Activated T-cell treated with anti-CD3 and anti-CD28 coated beads, Interleukin-2, amount 50 U/mL, for 4 hours (primary cell): ENCODE measurements at regions not wholly inside any gene's neighbourhood (a gene's known extent, or its start where the extent isn't known, plus 50 kb on each side); places are given as distances from the start of the nearest gene placed in this dataset.
A peak's percentile ranks its signal among the peaks of the same experiment; 100 is the strongest.

Source experiments
- ATAC-seq, 2 donors: fragments of 200-7000 bp; cut with Tn5 transposase; one replicate each; pipeline ENCODE4 v1.10.0; 2021
- DNase-seq: peaks from one replicate; pipeline ENCODE4 v3.0.0-alpha.2; 2020
- H3K27me3 Mint-ChIP-seq: one replicate; pipeline ENCODE4 v1.8.0; 2021; ENCODE audit warnings: low read depth, mixed read lengths
- H3K36me3 Mint-ChIP-seq: one replicate; pipeline ENCODE4 v1.8.0; 2022; ENCODE audit warnings: mixed read lengths; ENCODE audit not compliant: insufficient read depth
- H3K4me1 Mint-ChIP-seq: one replicate; pipeline ENCODE4 v1.8.0; 2021; ENCODE audit warnings: low read depth, mixed read lengths
- H3K4me3 Mint-ChIP-seq: one replicate; pipeline ENCODE4 v1.8.0; 2021; ENCODE audit warnings: mild to moderate bottlenecking, moderate library complexity, mixed read lengths
- H3K9me3 Mint-ChIP-seq: one replicate; pipeline ENCODE4 v1.8.0; 2021; ENCODE audit warnings: mixed read lengths

- ATAC-seq (no peak), DNase-seq (no peak)
- no peaks in the 10 kb centered on the region for H3K9me3 Mint-ChIP-seq
- peaks cover 17% of the 10 kb centered on the region for H3K4me1 Mint-ChIP-seq
- no peaks in the 10 kb centered on the region for H3K36me3 Mint-ChIP-seq
- H3K4me3 Mint-ChIP-seq = no peak overlapping the region
- H3K27me3 Mint-ChIP-seq = no peaks in the 10 kb centered on the region
Measured at GRCh38 chr3:31288224-31288623, 244.5 kb upstream of the STT3B start.

DNA sequence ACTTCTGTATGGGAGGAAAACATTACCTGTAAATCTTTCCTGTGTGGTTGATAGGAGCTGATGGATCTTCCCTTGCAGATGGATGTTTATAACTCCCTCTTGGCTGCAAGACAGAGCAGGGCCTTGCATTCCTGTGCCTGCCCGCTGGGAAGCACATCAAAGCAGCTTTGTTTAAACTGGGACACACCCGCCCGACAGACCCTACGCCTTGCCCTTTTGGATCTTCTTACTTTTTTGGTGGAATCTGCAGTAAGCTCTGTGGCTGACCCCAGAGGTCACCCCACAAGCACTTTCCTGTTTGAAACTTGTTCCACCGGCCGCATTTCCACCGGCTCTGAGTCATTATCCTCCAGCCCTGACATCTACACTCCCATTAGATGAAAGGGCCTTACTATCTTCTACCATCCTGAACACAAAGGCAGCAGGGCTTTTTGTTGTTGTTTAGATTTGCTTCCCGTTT is 244.1 kb upstream of the STT3B start:
- no peaks in the 10 kb centered on the region for H3K27me3 Mint-ChIP-seq
- H3K4me1 Mint-ChIP-seq = peaks cover 17% of the 10 kb centered on the region
- H3K36me3 Mint-ChIP-seq = no peaks in the 10 kb centered on the region
- DNase-seq = no peak
- ATAC-seq = peak in 1 of 2 donors; percentile 50
- H3K4me3 Mint-ChIP-seq = no peak overlapping the region
- H3K9me3 Mint-ChIP-seq = no peaks in the 10 kb centered on the region

GRCh38 chr3:31289584-31289983 is 243.1 kb upstream of the STT3B start:
- H3K36me3 Mint-ChIP-seq = no peaks in the 10 kb centered on the region
- H3K9me3 Mint-ChIP-seq = no peaks in the 10 kb centered on the region
- ATAC-seq (no peak), DNase-seq (no peak)
- H3K4me3 Mint-ChIP-seq = no peak overlapping the region
- H3K4me1 Mint-ChIP-seq = peaks cover 20% of the 10 kb centered on the region
- no peaks in the 10 kb centered on the region for H3K27me3 Mint-ChIP-seq

GRCh38 chr3:31290046-31290445 is 242.7 kb upstream of the STT3B start:
- Mint-ChIP-seq H3K36me3 (no peaks in the 10 kb centered on the region), H3K9me3 (no peaks in the 10 kb centered on the region), H3K4me1 (peaks cover 22% of the 10 kb centered on the region), H3K4me3 (no peak overlapping the region), H3K27me3 (no peaks in the 10 kb centered on the region)
- DNase-seq (no peak), ATAC-seq (no peak)

DNA sequence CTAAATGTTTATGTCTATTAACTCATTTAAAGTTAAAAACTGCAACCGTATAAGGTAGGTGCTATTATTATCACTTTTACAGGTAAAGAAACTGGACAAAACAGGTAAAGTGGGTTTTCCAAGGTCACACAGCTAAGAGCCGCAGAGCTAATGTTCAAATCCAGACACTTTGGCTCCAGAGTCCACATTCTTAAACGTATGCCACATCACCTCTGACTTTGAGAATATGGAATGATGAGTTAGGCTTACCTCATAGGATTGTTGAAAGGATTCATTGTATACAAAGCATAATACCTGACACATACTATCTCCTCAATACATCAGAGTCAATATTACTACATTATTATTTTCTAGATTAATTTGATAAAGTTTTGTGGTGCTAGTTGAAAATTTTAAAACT is 240.9 kb upstream of the STT3B start:
- H3K9me3 Mint-ChIP-seq = no peaks in the 10 kb centered on the region
- DNase-seq (no peak), ATAC-seq (no peak)
- no peak overlapping the region for H3K4me3 Mint-ChIP-seq
- peaks cover 22% of the 10 kb centered on the region for H3K4me1 Mint-ChIP-seq
- no peaks in the 10 kb centered on the region for H3K27me3 Mint-ChIP-seq
- no peaks in the 10 kb centered on the region for H3K36me3 Mint-ChIP-seq

GRCh38 chr3:31294430-31295149 is 238.1 kb upstream of the STT3B start:
- Mint-ChIP-seq H3K9me3 (peaks cover 9% of the 10 kb centered on the region), H3K27me3 (no peaks in the 10 kb centered on the region), H3K36me3 (no peaks in the 10 kb centered on the region), H3K4me3 (no peak overlapping the region), H3K4me1 (peaks cover 8% of the 10 kb centered on the region)
- no peak for DNase-seq
- ATAC-seq = no peak

DNA sequence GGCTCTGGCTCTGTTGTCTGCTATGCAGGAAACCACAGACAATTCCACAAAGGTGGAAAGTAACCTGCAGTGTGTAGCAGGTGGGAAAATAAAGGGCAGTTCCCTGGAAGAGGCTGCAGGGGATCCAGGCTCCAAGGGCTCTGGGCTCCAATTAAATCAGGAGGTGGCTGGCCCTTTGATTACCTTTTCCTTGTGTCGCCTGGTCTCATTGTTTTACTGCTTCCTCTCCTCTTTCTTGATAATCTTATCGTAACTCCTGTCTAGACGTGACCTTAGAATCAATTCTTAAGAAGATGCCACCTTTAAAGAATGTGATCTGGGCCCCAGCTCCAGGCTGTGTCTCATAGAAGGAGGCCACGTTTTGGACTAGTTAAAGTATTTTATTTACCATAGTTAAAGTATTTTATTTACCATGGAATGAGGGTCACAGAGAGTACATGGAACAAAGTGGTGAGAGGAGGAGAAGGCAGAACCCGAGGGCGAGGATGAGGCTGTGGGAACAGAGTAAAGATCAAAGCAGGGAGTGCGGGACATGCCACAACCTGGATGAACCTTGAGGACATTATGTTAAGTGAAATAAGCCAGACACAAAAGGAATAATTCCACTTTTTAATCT is 237.5 kb upstream of the STT3B start:
- peaks cover 5% of the 10 kb centered on the region for H3K4me1 Mint-ChIP-seq
- no peak for DNase-seq
- ATAC-seq = no peak
- H3K9me3 Mint-ChIP-seq = peaks cover 12% of the 10 kb centered on the region
- no peaks in the 10 kb centered on the region for H3K36me3 Mint-ChIP-seq
- no peaks in the 10 kb centered on the region for H3K27me3 Mint-ChIP-seq
- no peak overlapping the region for H3K4me3 Mint-ChIP-seq

GRCh38 chr3:31297726-31298298 is 234.9 kb upstream of the STT3B start:
- no peaks in the 10 kb centered on the region for H3K27me3 Mint-ChIP-seq
- no peaks in the 10 kb centered on the region for H3K36me3 Mint-ChIP-seq
- ATAC-seq (no peak), DNase-seq (no peak)
- peaks cover 12% of the 10 kb centered on the region for H3K9me3 Mint-ChIP-seq
- no peak overlapping the region for H3K4me3 Mint-ChIP-seq
- peaks cover 5% of the 10 kb centered on the region for H3K4me1 Mint-ChIP-seq

- no peaks in the 10 kb centered on the region for H3K36me3 Mint-ChIP-seq
- no peaks in the 10 kb centered on the region for H3K27me3 Mint-ChIP-seq
- H3K9me3 Mint-ChIP-seq = peaks cover 12% of the 10 kb centered on the region
- no peak for DNase-seq
- H3K4me3 Mint-ChIP-seq = no peak overlapping the region
- H3K4me1 Mint-ChIP-seq = no peaks in the 10 kb centered on the region
- no peak for ATAC-seq
Measured at GRCh38 chr3:31300456-31301443, 232.0 kb upstream of the STT3B start.

GRCh38 chr3:31302343-31302742 is 230.4 kb upstream of the STT3B start:
- DNase-seq (no peak), ATAC-seq (no peak)
- Mint-ChIP-seq H3K9me3 (peaks cover 12% of the 10 kb centered on the region), H3K4me1 (no peaks in the 10 kb centered on the region), H3K36me3 (no peaks in the 10 kb centered on the region), H3K27me3 (no peaks in the 10 kb centered on the region), H3K4me3 (no peak overlapping the region)

DNA sequence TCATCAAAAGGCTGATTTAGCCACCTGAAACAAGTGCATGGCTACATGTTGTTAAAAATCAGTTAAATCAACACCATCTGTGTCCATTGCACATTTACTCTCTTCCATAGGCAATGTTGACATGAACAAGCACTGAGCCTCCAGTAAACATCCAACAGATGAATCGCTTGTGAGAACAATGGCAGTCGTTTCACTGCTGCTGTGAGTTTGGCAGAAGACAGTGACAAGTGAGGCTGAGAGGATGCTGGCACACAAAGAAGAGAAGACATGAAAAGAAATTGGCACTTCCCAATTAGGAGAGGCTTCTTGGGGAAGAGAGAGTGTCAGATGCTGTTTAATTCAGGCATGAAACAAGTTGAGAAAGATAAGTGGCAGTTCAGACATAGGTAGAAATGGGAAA is 227.4 kb upstream of the STT3B start:
- Mint-ChIP-seq H3K27me3 (no peaks in the 10 kb centered on the region), H3K4me3 (no peak overlapping the region), H3K9me3 (no peaks in the 10 kb centered on the region), H3K4me1 (peaks cover 4% of the 10 kb centered on the region), H3K36me3 (no peaks in the 10 kb centered on the region)
- no peak for ATAC-seq
- DNase-seq = no peak

DNA sequence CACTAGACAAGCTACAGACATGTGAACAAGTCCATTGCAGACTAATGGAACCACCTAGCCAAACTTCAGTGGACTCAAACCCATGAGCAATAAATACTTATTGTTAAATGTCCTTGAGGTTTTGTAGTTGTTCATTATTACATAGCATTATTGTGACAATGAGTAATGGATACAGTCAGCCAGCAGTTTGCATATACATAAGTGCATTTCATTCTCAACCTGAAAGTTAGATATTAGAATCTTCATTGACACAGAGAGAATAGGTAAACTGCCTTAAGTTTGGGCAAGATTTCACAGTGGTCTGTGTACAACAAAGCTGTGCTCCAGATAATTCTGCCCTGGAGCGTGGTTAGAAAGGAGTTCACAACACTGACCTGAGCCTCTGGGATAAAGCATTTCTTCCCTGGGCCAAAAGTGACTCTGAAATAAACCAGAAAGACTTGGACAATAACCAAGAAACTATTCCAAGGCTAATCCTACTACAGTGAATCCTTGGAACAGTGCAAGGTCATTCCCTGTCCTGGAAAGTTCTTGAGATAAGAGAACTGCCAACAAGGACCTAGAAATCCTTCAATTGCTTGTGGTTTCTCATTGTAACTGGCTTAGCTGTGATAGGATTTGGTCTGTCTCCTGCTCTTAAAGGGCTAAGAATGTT is 225.5 kb upstream of the STT3B start:
- Mint-ChIP-seq H3K27me3 (no peaks in the 10 kb centered on the region), H3K36me3 (no peaks in the 10 kb centered on the region), H3K4me3 (no peak overlapping the region), H3K9me3 (no peaks in the 10 kb centered on the region), H3K4me1 (peaks cover 7% of the 10 kb centered on the region)
- ATAC-seq (no peak), DNase-seq (no peak)

- H3K36me3 Mint-ChIP-seq = no peaks in the 10 kb centered on the region
- H3K4me3 Mint-ChIP-seq = no peak overlapping the region
- DNase-seq (no peak), ATAC-seq (no peak)
- peaks cover 4% of the 10 kb centered on the region for H3K9me3 Mint-ChIP-seq
- H3K4me1 Mint-ChIP-seq = peaks cover 10% of the 10 kb centered on the region
- no peaks in the 10 kb centered on the region for H3K27me3 Mint-ChIP-seq
Measured at GRCh38 chr3:31311559-31311958, 221.2 kb upstream of the STT3B start.

- Mint-ChIP-seq H3K4me1 (peaks cover 10% of the 10 kb centered on the region), H3K4me3 (no peak overlapping the region), H3K36me3 (no peaks in the 10 kb centered on the region), H3K9me3 (peaks cover 7% of the 10 kb centered on the region), H3K27me3 (no peaks in the 10 kb centered on the region)
- ATAC-seq (no peak), DNase-seq (no peak)
Measured at GRCh38 chr3:31312400-31312799, 220.3 kb upstream of the STT3B start.
